H1 (cell line): ENCODE measurements at regions not wholly inside any gene's neighbourhood (a gene's known extent, or its start where the extent isn't known, plus 50 kb on each side); places are given as distances from the start of the nearest gene placed in this dataset.

Source experiments
- BRCA1 ChIP-seq: IDR thresholded peaks from 2 replicates; pipeline ENCODE4 v1.6.1; 2012; ENCODE audit warnings: low read depth, low read length, improper control_type of control experiment
- CHD1 ChIP-seq: IDR thresholded peaks from 2 replicates; pipeline ENCODE4 v1.6.1; 2012; ENCODE audit warnings: low read depth, low read length, improper control_type of control experiment
- CHD2 ChIP-seq: IDR thresholded peaks from 2 replicates; pipeline ENCODE4 v1.6.1; 2012; ENCODE audit warnings: low read length, improper control_type of control experiment
- CTCF ChIP-seq, 3 experiments: IDR thresholded peaks; 1 replicate in 2 of 3; 2 replicates in 1 of 3; pipeline versions ENCODE4 v1.5.1 to v1.6.1; 2011; ENCODE audit warnings: low read length in 3 of 3, mild to moderate bottlenecking in 3 of 3, inconsistent platforms in 2 of 3, low read depth in 1 of 3, moderate library complexity in 1 of 3; ENCODE audit not compliant: insufficient read depth in 1 of 3; ENCODE audit errors: control extremely low read depth in 1 of 3
- EZH2 ChIP-seq: fragments of 200-600 bp; sonication (generic); IDR thresholded peaks from 2 replicates; pipeline ENCODE4 v1.7.1; 2012; ENCODE audit warnings: low read depth, mild to moderate bottlenecking, moderate library complexity, low read length, inconsistent platforms; ENCODE audit not compliant: severe bottlenecking
- POLR2A ChIP-seq, 2 experiments: IDR thresholded peaks; 1 replicate in 1 of 2; 2 replicates in 1 of 2; pipeline ENCODE4 v1.6.1; 2011; ENCODE audit warnings: low read depth in 2 of 2, low read length in 2 of 2, mild to moderate bottlenecking in 2 of 2; ENCODE audit errors: control extremely low read depth in 1 of 2
- SP1 ChIP-seq: IDR thresholded peaks from 2 replicates; pipeline ENCODE4 v1.6.1; 2011; ENCODE audit warnings: low read depth, low read length
- SP2 ChIP-seq: IDR thresholded peaks from 2 replicates; pipeline ENCODE4 v1.6.1; 2012; ENCODE audit warnings: mild to moderate bottlenecking, low read length, inconsistent platforms
- SUZ12 ChIP-seq: fragments of 200-600 bp; sonication (generic); IDR thresholded peaks from 2 replicates; pipeline ENCODE4 v1.6.1; 2012; ENCODE audit warnings: mild to moderate bottlenecking, inconsistent platforms, low read length, moderate library complexity, mixed read lengths
- TAF1 ChIP-seq: IDR thresholded peaks from 2 replicates; pipeline ENCODE4 v1.6.1; 2011; ENCODE audit warnings: mild to moderate bottlenecking, low read depth, low read length
- TBP ChIP-seq: IDR thresholded peaks from 2 replicates; pipeline ENCODE4 v1.6.1; 2011; ENCODE audit warnings: low read depth, low read length, improper control_type of control experiment
- TCF12 ChIP-seq: IDR thresholded peaks from 2 replicates; pipeline ENCODE4 v1.6.1; 2011; ENCODE audit warnings: low read depth, mild to moderate bottlenecking, low read length

GRCh38 chr2:199554026-199554425 lies 96.3 kb upstream of the SATB2 start:
- TF ChIP-seq TCF12 = no peak
- TF ChIP-seq CTCF (IDR thresholded peaks at IDR 0.05; ENCODE audit: control extremely low read depth in 1 of 3, insufficient read depth in 1 of 3, low read depth in 1 of 3, low read length in 3 of 3) = no peak
- TF ChIP-seq SP1 = no peak
- no peak for TF ChIP-seq POLR2A (IDR thresholded peaks at IDR 0.05; ENCODE audit: control extremely low read depth in 1 of 2, low read depth in 2 of 2, low read length in 2 of 2)
- no peak for TF ChIP-seq EZH2
- no peak for TF ChIP-seq BRCA1
- TF ChIP-seq TBP = no peak
- TF ChIP-seq CHD2 = no peak
- TF ChIP-seq SP2 = no peak
- TF ChIP-seq CHD1 = no peak
- no peak for TF ChIP-seq TAF1
- TF ChIP-seq SUZ12 = no peak
